ENCODE measurements at regions not wholly inside any gene's neighbourhood (a gene's known extent, or its start where the extent isn't known, plus 50 kb on each side); places are given as distances from the start of the nearest gene placed in this dataset.

GRCh38 chr7:136717910-136718557, 150.4 kb upstream of the CHRM2 start:
- TF ChIP-seq CTCF (conservative IDR thresholded peaks at IDR 0.05), result no peak
- TF ChIP-seq EZH2 (IDR thresholded peaks at IDR 0.05; ENCODE audit: low read depth), result no peak

Measured in PC-9 (cell line).